GF-D8 (cell line): ENCODE measurements at regions not wholly inside any gene's neighbourhood (a gene's known extent, or its start where the extent isn't known, plus 50 kb on each side); places are given as distances from the start of the nearest gene placed in this dataset.
"Not testable (repeated sequence)": the region's sequence is repeated elsewhere in the genome, so short reads cannot be mapped to it uniquely, and the experiment has no call there.

ENCODE experiments used
- DNase-seq: peaks from one replicate; lab custom pipeline; 2025; lab: John Stamatoyannopoulos, UW

- DNase-seq, result no peak
These were observed 237.0 kb downstream of the NFATC2 start for GRCh38 chr20:51305316-51306052.

DNA sequence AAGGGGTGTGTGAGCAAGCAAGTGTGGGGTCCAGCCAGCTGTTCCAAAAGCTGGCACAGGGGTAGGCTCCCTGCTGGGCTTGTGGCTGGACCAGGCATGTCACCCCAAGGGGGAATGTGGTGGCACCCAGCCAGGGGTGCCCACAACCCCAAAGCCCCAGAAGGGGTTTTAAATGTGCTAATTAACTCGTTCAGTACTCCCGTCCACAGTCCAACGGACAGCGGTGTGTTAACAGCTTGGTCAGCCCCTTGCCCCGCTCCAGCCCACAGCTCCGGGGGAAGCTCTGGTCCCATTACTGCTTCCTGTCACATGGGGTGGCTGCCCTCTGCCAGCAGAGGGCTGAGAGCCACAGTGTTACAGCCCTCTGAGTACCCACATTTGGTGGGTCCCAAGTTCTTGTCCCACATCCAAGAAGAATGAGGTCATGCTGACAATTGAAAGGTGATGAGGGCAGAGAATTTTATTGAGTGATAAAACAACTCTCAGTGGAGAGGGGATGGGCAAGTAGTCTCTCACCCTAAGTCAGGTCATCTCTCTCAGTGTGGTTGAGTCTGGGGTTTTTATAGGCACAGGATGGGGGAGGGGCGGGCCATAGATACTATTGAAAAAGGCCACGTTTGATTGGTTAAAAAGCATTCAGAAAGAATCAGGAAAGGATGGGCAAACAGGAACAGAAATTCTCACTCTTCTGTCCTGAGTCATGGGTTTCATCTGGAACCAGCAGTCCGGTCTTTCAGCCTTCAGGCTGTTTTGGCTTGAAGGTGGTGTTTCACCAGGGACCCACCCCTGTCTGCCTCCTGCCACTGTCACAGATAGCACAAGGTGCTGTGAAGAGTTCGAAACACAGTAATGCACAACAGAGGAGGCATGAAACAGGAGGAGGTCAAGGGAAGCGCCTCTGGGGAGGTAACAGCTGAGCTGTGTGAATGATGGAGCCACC lies 238.5 kb downstream of the NFATC2 start:
- no peak for DNase-seq

DNA sequence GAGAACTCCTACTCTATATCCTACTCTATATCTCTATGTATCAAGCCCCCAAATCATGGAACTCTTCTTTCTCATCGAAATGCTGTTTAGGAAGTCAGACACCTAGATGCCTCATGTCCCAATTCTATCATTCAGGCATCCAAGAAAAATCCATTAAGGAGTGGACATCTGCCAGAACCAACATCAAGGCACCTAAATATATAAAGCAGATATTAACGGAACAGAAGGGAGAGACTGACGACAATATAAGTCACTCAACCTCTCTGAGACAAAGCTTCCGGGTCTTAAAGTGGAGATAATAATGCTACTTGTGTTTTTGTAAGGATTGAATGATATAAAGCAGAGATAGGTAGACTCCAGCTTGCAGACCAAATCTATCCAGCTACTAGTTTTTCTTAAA lies 241.5 kb downstream of the NFATC2 start:
- DNase-seq, result no peak

DNA sequence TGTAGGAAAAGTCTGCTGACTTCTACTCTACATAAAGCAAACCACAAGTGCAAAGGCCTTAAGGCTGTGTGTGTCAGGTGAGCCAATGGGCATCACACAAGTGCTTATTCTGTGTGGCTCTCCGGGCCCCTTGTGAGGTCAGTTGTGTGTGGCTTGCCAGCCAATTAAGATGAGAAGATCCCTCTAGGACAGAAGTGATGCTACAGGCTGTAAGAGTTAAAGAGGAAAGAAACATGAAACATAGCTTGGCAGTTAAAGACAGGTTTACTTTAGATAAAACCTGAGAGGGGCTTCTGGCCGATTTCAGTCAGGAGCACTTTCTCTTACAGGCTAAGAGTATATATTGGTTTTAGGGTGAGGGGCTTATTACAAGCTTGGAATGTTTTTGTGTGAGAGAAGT lies 242.4 kb downstream of the NFATC2 start:
- DNase-seq, result no peak

DNA sequence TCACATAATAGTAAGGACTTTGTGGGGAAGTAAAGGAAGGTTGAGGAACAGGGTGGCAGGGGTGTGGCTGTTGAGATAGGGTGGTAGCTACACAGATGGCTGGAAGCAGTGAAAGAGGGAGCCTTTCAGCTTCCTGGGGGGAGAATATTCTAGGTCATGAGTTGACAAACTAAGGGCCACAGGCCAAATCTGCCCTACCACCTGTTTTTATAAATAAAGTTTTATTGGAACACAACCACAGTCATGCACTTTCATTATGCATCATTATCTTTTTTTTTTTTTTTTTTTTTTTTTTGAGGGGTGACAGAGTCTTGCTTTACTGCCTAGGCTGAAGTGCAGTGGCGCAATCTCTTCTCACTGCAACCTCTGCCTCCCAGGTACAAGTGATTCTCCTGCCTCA lies 243.1 kb downstream of the NFATC2 start:
- no peak for DNase-seq

DNA sequence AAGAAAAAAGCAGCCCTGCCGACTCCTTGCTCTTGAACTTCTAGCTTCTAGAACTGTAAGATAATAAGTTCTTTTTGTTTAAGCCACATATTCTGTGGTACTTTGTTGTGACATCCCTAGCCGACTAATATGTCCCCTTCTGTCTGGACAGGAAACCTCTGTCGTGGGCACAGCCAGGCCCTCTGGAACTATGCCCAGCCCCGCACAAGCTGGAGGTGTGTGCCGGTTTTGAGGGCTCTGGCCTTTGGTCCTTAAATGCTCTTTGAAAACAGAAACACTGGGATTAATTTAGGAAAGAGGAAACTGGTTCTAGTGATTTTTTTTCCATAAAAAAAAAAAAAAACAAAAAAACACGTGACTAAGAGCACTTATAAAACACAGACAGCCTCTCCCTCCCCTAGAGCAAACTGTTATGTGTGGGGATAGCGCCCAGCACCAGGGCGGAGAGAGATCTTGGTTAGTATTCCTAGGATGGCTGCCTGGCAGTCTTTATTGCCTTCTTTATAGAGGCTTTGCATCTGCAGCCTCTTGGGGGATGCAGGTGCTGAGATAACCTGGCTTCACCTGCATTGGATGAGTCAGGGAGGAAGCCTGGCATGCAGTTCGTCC lies 244.3 kb downstream of the NFATC2 start:
- no peak for DNase-seq

DNA sequence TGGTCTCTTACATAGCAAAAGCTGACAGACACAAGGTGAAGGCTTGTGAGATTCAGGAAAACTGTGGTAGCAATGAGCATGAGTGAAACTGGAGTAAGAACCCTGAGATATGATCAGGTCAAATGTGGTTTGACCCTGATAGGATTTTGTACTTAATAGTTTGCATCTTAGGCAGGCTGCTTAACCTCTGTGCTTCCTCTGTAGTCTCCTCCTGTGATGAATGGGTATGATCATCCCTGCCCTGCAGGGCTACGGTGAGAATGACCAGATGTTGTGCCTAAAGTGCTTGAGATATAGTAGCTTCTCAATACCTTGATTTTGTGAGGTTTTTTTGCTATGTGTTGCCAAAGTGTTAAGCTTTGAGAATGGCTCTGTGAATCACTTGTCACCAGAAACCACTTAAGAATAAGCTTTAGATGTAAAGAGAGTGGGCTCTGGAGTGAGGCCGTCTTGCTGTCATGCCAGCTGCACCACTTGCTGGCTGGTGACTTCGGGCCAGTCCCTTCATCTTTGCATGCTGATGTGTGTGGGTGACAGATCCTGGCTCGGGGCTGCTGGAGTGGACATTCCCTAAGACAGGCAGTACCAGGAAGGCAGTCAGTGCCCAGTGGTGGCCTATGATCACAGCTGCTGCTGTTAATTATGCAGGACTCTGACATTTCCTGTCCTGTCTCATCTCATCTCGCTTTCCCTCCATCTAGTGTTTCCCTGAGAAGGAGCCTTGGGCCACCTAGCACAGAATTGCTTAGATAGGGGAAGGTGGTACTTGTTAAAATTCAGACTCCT lies 254.7 kb downstream of the NFATC2 start:
- DNase-seq, result no peak

DNA sequence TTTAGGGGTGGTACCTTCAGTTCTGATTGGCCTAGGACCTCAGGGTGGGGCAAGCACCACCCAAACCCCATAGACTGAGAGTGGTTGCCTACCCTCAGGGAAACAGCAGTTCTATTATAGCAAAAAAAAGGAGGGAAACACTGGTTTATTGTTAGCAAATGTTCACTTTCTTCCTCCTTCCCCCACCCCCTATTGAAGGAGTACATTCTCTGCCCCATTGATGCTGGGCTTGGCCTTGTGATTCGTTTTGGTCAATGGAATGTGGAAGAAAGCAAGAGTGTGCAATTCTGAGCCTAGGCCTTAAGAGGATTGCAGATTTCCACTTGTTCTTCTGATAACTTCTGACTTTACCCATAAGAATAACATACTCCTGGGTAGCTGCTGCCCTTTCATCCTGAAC lies 255.8 kb downstream of the NFATC2 start:
- DNase-seq, result no peak

DNA sequence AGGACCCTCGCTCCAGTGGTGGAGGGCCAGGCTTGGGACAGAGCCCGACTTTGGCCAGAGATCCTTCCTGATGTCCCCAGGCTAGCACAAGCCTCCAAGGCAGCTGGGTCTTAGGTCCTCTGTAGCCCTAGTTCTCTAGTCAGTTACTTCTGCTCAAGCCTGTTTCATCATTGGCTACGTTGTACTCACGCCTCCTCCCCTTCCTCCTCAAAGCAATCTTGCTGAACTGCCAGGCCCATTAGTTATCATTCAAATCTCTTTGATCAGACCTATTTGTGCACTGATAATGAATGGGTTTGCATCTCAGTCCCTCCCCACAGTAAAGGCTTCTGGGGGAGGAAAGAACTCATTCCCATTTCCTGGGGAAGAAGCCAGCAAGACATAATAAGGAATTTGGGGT lies 256.8 kb downstream of the NFATC2 start:
- no peak for DNase-seq

- DNase-seq, result no peak
These were observed 257.6 kb downstream of the NFATC2 start for GRCh38 chr20:51284871-51285270.

- no peak for DNase-seq
These were observed 258.3 kb downstream of the NFATC2 start for GRCh38 chr20:51284176-51284575.

GRCh38 chr20:51281521-51281920 lies 258.6 kb upstream of the KCNG1 start:
- no peak for DNase-seq

DNA sequence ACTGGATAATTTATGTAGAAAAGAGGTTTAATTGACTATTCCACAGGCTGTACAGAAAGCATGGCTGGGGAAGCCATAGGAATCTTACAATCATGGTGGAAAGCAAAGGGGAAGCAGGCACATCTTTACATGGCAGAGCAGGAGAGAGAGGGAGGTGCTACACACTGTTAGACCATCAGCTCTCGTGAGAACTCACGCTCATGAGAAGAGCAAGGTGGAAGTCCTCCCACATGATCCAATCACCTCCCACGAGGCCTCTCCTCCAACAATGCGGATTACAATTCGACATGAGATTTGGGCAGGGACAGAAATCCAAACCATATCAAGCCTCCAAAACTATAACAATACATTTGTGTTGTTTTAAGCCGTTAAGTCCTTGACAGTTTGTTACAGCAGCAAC lies 257.1 kb upstream of the KCNG1 start:
- no peak for DNase-seq

- no peak for DNase-seq
These were observed 255.1 kb upstream of the KCNG1 start for GRCh38 chr20:51277961-51278360.

GRCh38 chr20:51276296-51276695 lies 253.4 kb upstream of the KCNG1 start:
- no peak for DNase-seq

GRCh38 chr20:51275826-51276225 lies 252.9 kb upstream of the KCNG1 start:
- no peak for DNase-seq

DNA sequence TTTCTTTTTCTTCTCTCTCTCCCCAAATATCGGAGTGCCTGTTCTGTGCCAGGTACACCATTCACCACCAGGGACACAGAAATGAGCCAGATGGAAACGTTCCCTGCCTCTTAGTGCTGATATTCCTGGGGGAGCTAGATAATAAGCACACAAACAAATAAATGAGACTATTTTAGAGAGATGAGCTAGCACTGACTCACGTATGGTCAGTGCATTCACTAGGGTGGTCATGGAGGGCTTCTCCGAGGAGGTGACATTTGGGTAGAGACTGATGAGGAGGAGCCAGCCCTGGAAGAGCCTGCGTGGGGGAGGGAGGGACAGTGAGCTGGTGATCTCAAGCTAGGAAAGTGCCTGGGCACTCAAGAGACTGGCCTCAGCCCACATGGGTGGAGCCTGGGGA lies 252.3 kb upstream of the KCNG1 start:
- DNase-seq, result no peak

DNA sequence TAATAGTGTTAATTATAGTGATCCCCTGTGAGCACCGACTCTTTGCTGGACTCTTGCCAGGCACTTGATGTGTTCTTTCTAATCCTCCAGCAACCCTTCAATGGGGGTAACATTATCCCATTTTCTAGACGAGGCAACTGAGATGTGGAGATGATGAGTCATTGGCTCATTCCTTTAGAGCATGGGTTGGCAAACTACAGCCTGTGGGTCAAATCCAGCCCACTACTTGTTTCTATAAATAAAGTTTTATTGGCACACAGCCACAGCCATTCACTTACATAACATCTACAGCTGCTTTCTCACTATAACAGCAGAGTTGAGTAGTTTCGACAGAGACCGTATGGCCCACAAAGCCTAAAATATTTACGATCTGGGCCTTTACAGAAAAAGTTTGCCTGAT lies 249.5 kb upstream of the KCNG1 start:
- DNase-seq, result no peak

- no peak for DNase-seq
These were observed 249.0 kb upstream of the KCNG1 start for GRCh38 chr20:51271931-51272330.

GRCh38 chr20:51271289-51271688 lies 248.4 kb upstream of the KCNG1 start:
- not testable (repeated sequence) for DNase-seq

DNA sequence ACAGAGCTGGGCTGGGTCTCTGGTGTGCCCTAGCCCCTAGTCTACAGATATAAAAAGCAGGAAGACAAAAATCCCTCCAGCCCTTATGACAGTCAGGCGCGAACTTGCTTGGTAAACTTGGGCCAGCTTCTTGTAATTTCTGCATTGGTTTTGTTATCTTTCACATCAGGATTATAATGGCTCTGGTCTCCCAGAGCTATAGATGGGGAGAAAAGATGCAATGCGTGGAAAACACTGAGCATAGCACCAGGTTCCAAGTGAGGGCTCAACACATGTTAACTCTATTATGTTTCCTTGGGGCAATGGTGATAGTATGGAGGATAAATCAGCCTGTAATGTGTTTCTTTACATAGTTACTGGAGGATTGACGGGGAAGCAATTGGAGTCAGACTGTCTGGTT lies 246.8 kb upstream of the KCNG1 start:
- no peak for DNase-seq

DNA sequence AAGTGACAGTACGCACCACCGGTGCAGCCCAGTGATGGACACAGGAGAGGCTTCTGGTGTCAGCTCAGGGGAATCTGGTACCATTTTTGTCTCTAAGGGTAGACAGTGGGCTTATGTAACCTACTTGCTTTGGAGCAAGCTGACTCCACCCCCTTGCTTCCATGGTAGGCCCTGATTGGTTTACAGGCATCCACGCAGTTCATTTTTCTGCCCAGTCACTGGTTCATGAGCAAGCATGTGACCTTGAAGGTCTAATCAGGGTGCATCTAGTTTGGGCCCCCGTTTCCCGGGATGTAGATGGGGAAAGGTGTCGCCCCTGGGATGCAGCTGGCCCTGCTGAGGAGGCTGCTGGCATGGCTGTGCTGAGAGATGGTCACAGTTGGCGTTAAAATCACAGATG lies 244.8 kb upstream of the KCNG1 start:
- no peak for DNase-seq
